ENCODE measurements at regions not wholly inside any gene's neighbourhood (a gene's known extent, or its start where the extent isn't known, plus 50 kb on each side); places are given as distances from the start of the nearest gene placed in this dataset.

DNA sequence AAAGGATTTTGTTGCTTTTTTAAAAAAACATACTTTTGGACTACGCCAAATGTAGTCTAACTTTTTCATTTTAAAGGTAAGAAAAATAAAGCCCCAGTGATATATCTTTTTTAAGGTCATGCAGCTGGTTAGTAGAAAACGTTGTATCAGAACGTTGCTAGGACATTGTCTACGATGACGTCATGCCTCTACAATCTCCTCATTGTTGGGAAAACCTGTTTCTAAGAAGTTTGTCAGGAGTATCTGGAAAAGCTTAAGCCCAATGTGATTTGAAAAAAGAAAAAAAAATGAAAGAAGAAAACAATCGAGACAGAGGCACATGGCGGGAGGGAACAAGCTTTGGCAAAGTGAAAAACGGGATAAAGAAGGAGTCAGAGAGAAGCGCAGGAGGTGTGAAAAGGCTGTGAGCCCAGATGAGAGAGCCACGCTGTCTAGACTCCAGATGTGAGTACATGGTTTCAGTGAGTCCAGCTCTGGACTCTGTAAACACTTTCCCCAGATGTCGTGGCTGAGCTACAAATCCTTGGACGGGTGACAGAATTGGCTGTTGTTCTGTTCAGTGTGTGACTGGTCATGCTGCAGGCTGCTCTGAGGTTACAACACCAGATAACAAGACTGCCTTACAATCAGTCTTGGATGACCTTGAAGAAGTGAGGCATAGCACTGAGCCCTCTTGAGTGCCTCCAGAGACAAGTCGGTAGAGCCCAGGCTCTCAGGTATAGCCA, 656.7 kb upstream of the ID4 start:
- Histone ChIP-seq H2BK15ac (ENCODE audit: low read length) (no peak overlapping the region; the same call in 1 of the 2 replicates), H3K4me2 (ENCODE audit: insufficient read depth in 1 of 2, low read depth in 2 of 2, low read length in 2 of 2) (no peak overlapping the region), H3K79me2 (ENCODE audit: control insufficient read depth in 1 of 2, insufficient read depth in 2 of 2, low read length in 2 of 2) (no peaks in the 10 kb centered on the region), H2AK5ac (ENCODE audit: low read depth, low read length) (no peak overlapping the region), H4K5ac (ENCODE audit: insufficient read length, low read depth, low read length) (no peak overlapping the region), H4K20me1 (replicated peaks in 1 of 2; ENCODE audit: control insufficient read depth in 1 of 2, insufficient read depth in 2 of 2, low read length in 2 of 2) (no peaks in the 10 kb centered on the region), H2BK120ac (replicated peaks; ENCODE audit: low read depth, low read length) (no peak overlapping the region), H3K27me3 (replicated peaks in 1 of 4; ENCODE audit: control insufficient read depth in 3 of 4, extremely low read depth in 1 of 4, insufficient read depth in 3 of 4, low read length in 3 of 4) (no peaks in the 10 kb centered on the region), H2BK12ac (ENCODE audit: low read depth, low read length) (no peak overlapping the region), H4K91ac (replicated peaks; ENCODE audit: insufficient read length, low read length) (no peak overlapping the region), H3K4me1 (replicated peaks in 1 of 4; ENCODE audit: control insufficient read depth in 3 of 4, insufficient read depth in 4 of 4, low read length in 3 of 4) (no peaks in the 10 kb centered on the region), H3K9ac (replicated peaks in 1 of 4; ENCODE audit: extremely low read depth in 1 of 4, low read depth in 3 of 4, low read length in 3 of 4) (no peak overlapping the region), H3K9me3 (ENCODE audit: insufficient read depth in 2 of 2, low read depth in 1 of 2, low read length in 1 of 2) (no peaks in the 10 kb centered on the region; a peak in 1 of 4 replicates), H3K14ac (ENCODE audit: insufficient read length) (no peak overlapping the region), H3K18ac (ENCODE audit: extremely low read depth, low read length) (peak overlapping the region; percentile 9; the same call in 1 of the 2 replicates), H3K36me3 (ENCODE audit: control insufficient read depth in 2 of 4, insufficient read depth in 4 of 4, low read length in 3 of 4) (no peaks in the 10 kb centered on the region), H2BK5ac (ENCODE audit: low read depth, low read length) (no peak overlapping the region), H3K23me2 (ENCODE audit: low read depth, low read length) (no peaks in the 10 kb centered on the region), H3K79me1 (ENCODE audit: low read depth, low read length) (no peaks in the 10 kb centered on the region), H2AFZ (ENCODE audit: low read length) (0 out of 2 replicates have a peak overlapping the region, but pooled peaks have one; percentile 27), H3K4me3 (ENCODE audit: extremely low read depth in 1 of 4, insufficient read depth in 2 of 4, low read depth in 3 of 4, low read length in 4 of 4) (no peak overlapping the region), H2BK20ac (ENCODE audit: low read length) (no peak overlapping the region), H3K56ac (replicated peaks; ENCODE audit: insufficient read length, low read depth, low read length) (no peak overlapping the region), H3K4ac (replicated peaks; ENCODE audit: insufficient read length, low read depth, low read length) (no peak overlapping the region), H4K8ac (ENCODE audit: extremely low read depth, insufficient read depth, low read length) (no peak overlapping the region), H3K27ac (ENCODE audit: low read depth, low read length) (no peak overlapping the region), H3K23ac (ENCODE audit: insufficient read length) (no peak overlapping the region)
- 85% methylated on average over 12 of the region's 13 CpGs; no CpG with 5 or more reads in 1 of the 2 experiments for WGBS, 2 experiments (ENCODE audit: extremely low coverage in 1 of 2, insufficient coverage in 1 of 2, insufficient read length in 1 of 2, insufficient replicate concordance in 2 of 2, low coverage in 1 of 2, low lambda C conversion rate in 2 of 2, missing lambda C conversion rate in 1 of 2)
- POLR2A ChIA-PET (ENCODE audit: partially characterized antibody), result interaction anchor here (1.6 kb wide), 1 partner anchor 24 kb away, joined by 3 read pairs; no protein-coding TSS in a partner anchor
- FAIRE-seq (no peak), DNase-seq (ENCODE audit: low read depth in 1 of 2, low spot score in 2 of 2) (no peak)
- CTCF ChIA-PET (ENCODE audit: partially characterized antibody), result interaction anchor here (1.3 kb wide), 1 partner anchor 20 kb away, joined by 4 read pairs; no protein-coding TSS in a partner anchor
- TF ChIP-seq, protein P1, sequence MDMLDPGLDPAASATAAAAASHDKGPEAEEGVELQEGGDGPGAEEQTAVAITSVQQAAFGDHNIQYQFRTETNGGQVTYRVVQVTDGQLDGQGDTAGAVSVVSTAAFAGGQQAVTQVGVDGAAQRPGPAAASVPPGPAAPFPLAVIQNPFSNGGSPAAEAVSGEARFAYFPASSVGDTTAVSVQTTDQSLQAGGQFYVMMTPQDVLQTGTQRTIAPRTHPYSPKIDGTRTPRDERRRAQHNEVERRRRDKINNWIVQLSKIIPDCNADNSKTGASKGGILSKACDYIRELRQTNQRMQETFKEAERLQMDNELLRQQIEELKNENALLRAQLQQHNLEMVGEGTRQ (IDR thresholded peaks at IDR 0.05; ENCODE audit: low read length), result no peak
- TF ChIP-seq RBBP5 (IDR thresholded peaks at IDR 0.05; ENCODE audit: borderline replicate concordance, low read depth, low read length) (no peak), SRF (IDR thresholded peaks at IDR 0.05; ENCODE audit: low read depth, low read length) (no peak), SP2 (IDR thresholded peaks at IDR 0.05; ENCODE audit: low read length) (no peak), EZH2 (IDR thresholded peaks at IDR 0.05; ENCODE audit: low read depth, low read length, severe bottlenecking) (no peak), HDAC2 (IDR thresholded peaks at IDR 0.05; ENCODE audit: borderline replicate concordance in 1 of 2, low read depth in 2 of 2, low read length in 2 of 2) (no peak), SIRT6 (IDR thresholded peaks at IDR 0.05; ENCODE audit: low read length) (no peak), ASH2L (IDR thresholded peaks at IDR 0.05; ENCODE audit: low read length) (no peak)

Data from H1 (cell line).